GM19397 (cell line): ENCODE measurements at regions not wholly inside any gene's neighbourhood (a gene's known extent, or its start where the extent isn't known, plus 50 kb on each side); places are given as distances from the start of the nearest gene placed in this dataset.

Source experiments
- ATAC-seq: cut with Tn5 transposase; IDR thresholded peaks from one replicate; pipeline ENCODE4 v1.9.1; 2021; ENCODE audit warnings: mild to moderate bottlenecking, moderate library complexity; ENCODE audit not compliant: unreplicated experiment

- no peak for ATAC-seq
Measured at GRCh38 chr18:38022234-38022633, 456.6 kb upstream of the CELF4 start.

- ATAC-seq = no peak
Measured at GRCh38 chr18:38019292-38019691, 453.7 kb upstream of the CELF4 start.

- no peak for ATAC-seq
Measured at GRCh38 chr18:38010971-38011857, 445.6 kb upstream of the CELF4 start.

GRCh38 chr18:38010037-38010436 lies 444.4 kb upstream of the CELF4 start:
- no peak for ATAC-seq

GRCh38 chr18:38009320-38009719 lies 443.7 kb upstream of the CELF4 start:
- ATAC-seq = no peak

- ATAC-seq = no peak
Measured at GRCh38 chr18:38007676-38008330, 442.2 kb upstream of the CELF4 start.

GRCh38 chr18:38007026-38007425 lies 441.4 kb upstream of the CELF4 start:
- ATAC-seq = no peak

- ATAC-seq = no peak
Measured at GRCh38 chr18:38006541-38006940, 440.9 kb upstream of the CELF4 start.

- no peak for ATAC-seq
Measured at GRCh38 chr18:37997695-37998094, 432.1 kb upstream of the CELF4 start.

GRCh38 chr18:37987901-37988300 lies 422.3 kb upstream of the CELF4 start:
- ATAC-seq = no peak

GRCh38 chr18:37986665-37987064 lies 421.1 kb upstream of the CELF4 start:
- ATAC-seq = no peak

GRCh38 chr18:37985126-37985525 lies 419.5 kb upstream of the CELF4 start:
- no peak for ATAC-seq

- no peak for ATAC-seq
Measured at GRCh38 chr18:37980556-37980955, 415.0 kb upstream of the CELF4 start.

GRCh38 chr18:37975446-37975845 lies 409.8 kb upstream of the CELF4 start:
- no peak for ATAC-seq

GRCh38 chr18:37967261-37967660 lies 401.7 kb upstream of the CELF4 start:
- ATAC-seq = no peak

GRCh38 chr18:37965572-37965970 lies 400.0 kb upstream of the CELF4 start:
- ATAC-seq = no peak

GRCh38 chr18:37964885-37965571 lies 399.4 kb upstream of the CELF4 start:
- ATAC-seq = no peak

GRCh38 chr18:37963837-37964236 lies 398.2 kb upstream of the CELF4 start:
- ATAC-seq = no peak

- ATAC-seq = no peak
Measured at GRCh38 chr18:37962316-37962966, 396.8 kb upstream of the CELF4 start.

GRCh38 chr18:37958499-37958898 lies 392.9 kb upstream of the CELF4 start:
- ATAC-seq = no peak

GRCh38 chr18:37956902-37957301 lies 391.3 kb upstream of the CELF4 start:
- no peak for ATAC-seq
